ENCODE measurements at regions not wholly inside any gene's neighbourhood (a gene's known extent, or its start where the extent isn't known, plus 50 kb on each side); places are given as distances from the start of the nearest gene placed in this dataset.

GRCh38 chr15:35736150-35736549 is 190.2 kb upstream of the DPH6 start:
- Mint-ChIP-seq H3K4me3 (no peak overlapping the region), H3K4me1 (no peaks in the 10 kb centered on the region), H3K27ac (no peak overlapping the region), H3K36me3 (no peaks in the 10 kb centered on the region), H3K27me3 (no peaks in the 10 kb centered on the region), H3K9me3 (peaks cover 0 to 5% (median 1%) of the 10 kb centered on the region in 7 donors)
- no peaks in the 10 kb centered on the region for H3K4me1 ChIP-seq (ENCODE audit: control insufficient read depth, insufficient read depth, low read length, poor library complexity, severe bottlenecking)
- DNase-seq = no peak
- no peaks in the 10 kb centered on the region for H3K36me3 ChIP-seq (ENCODE audit: control insufficient read depth, insufficient read depth, low read length)
- H3K27me3 ChIP-seq (ENCODE audit: control insufficient read depth, insufficient read depth, low read length) = no peaks in the 10 kb centered on the region
- no peak for ATAC-seq (ENCODE audit: low read depth in 2 of 2)
- H3K9me3 ChIP-seq (ENCODE audit: control insufficient read depth in 2 of 2, low read length in 2 of 2) = no peaks in the 10 kb centered on the region
- no peak overlapping the region for H3K27ac ChIP-seq (ENCODE audit: insufficient read depth, low read length, poor library complexity, severe bottlenecking)
- no peak overlapping the region for H3K4me3 ChIP-seq (ENCODE audit: low read depth, low read length)

GRCh38 chr15:35737441-35737840 is 191.5 kb upstream of the DPH6 start:
- Mint-ChIP-seq H3K4me1 (no peaks in the 10 kb centered on the region), H3K27me3 (no peaks in the 10 kb centered on the region), H3K36me3 (no peaks in the 10 kb centered on the region), H3K27ac (no peak overlapping the region), H3K4me3 (no peak overlapping the region), H3K9me3 (peaks cover 0 to 7% (median 1%) of the 10 kb centered on the region in 7 donors)
- DNase-seq = no peak
- no peak for ATAC-seq (ENCODE audit: low read depth in 2 of 2)
- H3K4me1 ChIP-seq (ENCODE audit: control insufficient read depth, insufficient read depth, low read length, poor library complexity, severe bottlenecking) = no peaks in the 10 kb centered on the region
- H3K27me3 ChIP-seq (ENCODE audit: control insufficient read depth, insufficient read depth, low read length) = no peaks in the 10 kb centered on the region
- H3K27ac ChIP-seq (ENCODE audit: insufficient read depth, low read length, poor library complexity, severe bottlenecking) = no peak overlapping the region
- no peak overlapping the region for H3K4me3 ChIP-seq (ENCODE audit: low read depth, low read length)
- no peaks in the 10 kb centered on the region for H3K9me3 ChIP-seq (ENCODE audit: control insufficient read depth in 2 of 2, low read length in 2 of 2)
- no peaks in the 10 kb centered on the region for H3K36me3 ChIP-seq (ENCODE audit: control insufficient read depth, insufficient read depth, low read length)

- H3K27me3 ChIP-seq (ENCODE audit: control insufficient read depth, insufficient read depth, low read length) = no peaks in the 10 kb centered on the region
- H3K4me3 Mint-ChIP-seq = no peak overlapping the region
Measured at GRCh38 chr15:35738370-35738769, 192.4 kb upstream of the DPH6 start.

GRCh38 chr15:35740761-35741160 is 194.8 kb upstream of the DPH6 start:
- Histone ChIP-seq H3K36me3 (ENCODE audit: control insufficient read depth, insufficient read depth, low read length) (no peaks in the 10 kb centered on the region), H3K4me3 (ENCODE audit: low read depth, low read length) (no peak overlapping the region), H3K27me3 (ENCODE audit: control insufficient read depth, insufficient read depth, low read length) (no peaks in the 10 kb centered on the region), H3K27ac (ENCODE audit: insufficient read depth, low read length, poor library complexity, severe bottlenecking) (no peak overlapping the region), H3K9me3 (ENCODE audit: control insufficient read depth in 2 of 2, low read length in 2 of 2) (no peaks in the 10 kb centered on the region), H3K4me1 (ENCODE audit: control insufficient read depth, insufficient read depth, low read length, poor library complexity, severe bottlenecking) (no peaks in the 10 kb centered on the region)
- Mint-ChIP-seq H3K27me3 (no peaks in the 10 kb centered on the region), H3K36me3 (no peaks in the 10 kb centered on the region), H3K4me3 (no peak overlapping the region), H3K27ac (no peak overlapping the region), H3K9me3 (peaks cover 0 to 7% (median 1%) of the 10 kb centered on the region in 7 donors), H3K4me1 (no peaks in the 10 kb centered on the region)
- DNase-seq (no peak), ATAC-seq (ENCODE audit: low read depth in 2 of 2) (no peak)

More at GRCh38 chr15:35738370-35738769, 192.4 kb upstream of the DPH6 start:
- H3K36me3 Mint-ChIP-seq = no peaks in the 10 kb centered on the region
- Histone ChIP-seq H3K9me3 (ENCODE audit: control insufficient read depth in 2 of 2, low read length in 2 of 2) (no peaks in the 10 kb centered on the region), H3K4me1 (ENCODE audit: control insufficient read depth, insufficient read depth, low read length, poor library complexity, severe bottlenecking) (no peaks in the 10 kb centered on the region), H3K27ac (ENCODE audit: insufficient read depth, low read length, poor library complexity, severe bottlenecking) (no peak overlapping the region), H3K4me3 (ENCODE audit: low read depth, low read length) (no peak overlapping the region), H3K36me3 (ENCODE audit: control insufficient read depth, insufficient read depth, low read length) (no peaks in the 10 kb centered on the region)
- ATAC-seq (ENCODE audit: low read depth in 2 of 2) (no peak), DNase-seq (no peak)
- H3K27me3 Mint-ChIP-seq = no peaks in the 10 kb centered on the region
- H3K27ac Mint-ChIP-seq = peak overlapping the region in 1 of 3 donors; percentile 7
- H3K9me3 Mint-ChIP-seq = peaks cover 0 to 7% (median 3%) of the 10 kb centered on the region in 7 donors
- no peaks in the 10 kb centered on the region for H3K4me1 Mint-ChIP-seq

GRCh38 chr15:35741395-35741794 is 195.4 kb upstream of the DPH6 start:
- Mint-ChIP-seq H3K27ac (no peak overlapping the region), H3K36me3 (no peaks in the 10 kb centered on the region), H3K4me1 (no peaks in the 10 kb centered on the region), H3K27me3 (no peaks in the 10 kb centered on the region), H3K9me3 (peaks cover 0 to 7% (median 0%) of the 10 kb centered on the region in 7 donors), H3K4me3 (no peak overlapping the region)
- no peak for DNase-seq
- no peaks in the 10 kb centered on the region for H3K4me1 ChIP-seq (ENCODE audit: control insufficient read depth, insufficient read depth, low read length, poor library complexity, severe bottlenecking)
- no peaks in the 10 kb centered on the region for H3K27me3 ChIP-seq (ENCODE audit: control insufficient read depth, insufficient read depth, low read length)
- no peaks in the 10 kb centered on the region for H3K9me3 ChIP-seq (ENCODE audit: control insufficient read depth in 2 of 2, low read length in 2 of 2)
- no peak overlapping the region for H3K27ac ChIP-seq (ENCODE audit: insufficient read depth, low read length, poor library complexity, severe bottlenecking)
- no peaks in the 10 kb centered on the region for H3K36me3 ChIP-seq (ENCODE audit: control insufficient read depth, insufficient read depth, low read length)
- no peak overlapping the region for H3K4me3 ChIP-seq (ENCODE audit: low read depth, low read length)
- no peak for ATAC-seq (ENCODE audit: low read depth in 2 of 2)

- H3K27ac Mint-ChIP-seq = no peak overlapping the region
Measured at GRCh38 chr15:35741881-35742280, 195.9 kb upstream of the DPH6 start.

GRCh38 chr15:35743321-35743720 is 197.4 kb upstream of the DPH6 start:
- no peaks in the 10 kb centered on the region for H3K27me3 ChIP-seq (ENCODE audit: control insufficient read depth, insufficient read depth, low read length)
- H3K4me3 ChIP-seq (ENCODE audit: low read depth, low read length) = no peak overlapping the region
- no peaks in the 10 kb centered on the region for H3K27me3 Mint-ChIP-seq
- H3K36me3 Mint-ChIP-seq = no peaks in the 10 kb centered on the region
- H3K27ac ChIP-seq (ENCODE audit: insufficient read depth, low read length, poor library complexity, severe bottlenecking) = no peak overlapping the region
- no peak overlapping the region for H3K4me3 Mint-ChIP-seq
- ATAC-seq (ENCODE audit: low read depth in 2 of 2) (no peak), DNase-seq (no peak)
- H3K4me1 ChIP-seq (ENCODE audit: control insufficient read depth, insufficient read depth, low read length, poor library complexity, severe bottlenecking) = no peaks in the 10 kb centered on the region
- no peaks in the 10 kb centered on the region for H3K36me3 ChIP-seq (ENCODE audit: control insufficient read depth, insufficient read depth, low read length)
- H3K9me3 Mint-ChIP-seq = peaks cover 0 to 7% (median 0%) of the 10 kb centered on the region in 7 donors
- no peaks in the 10 kb centered on the region for H3K4me1 Mint-ChIP-seq
- H3K27ac Mint-ChIP-seq = no peak overlapping the region
- H3K9me3 ChIP-seq (ENCODE audit: control insufficient read depth in 2 of 2, low read length in 2 of 2) = no peaks in the 10 kb centered on the region

More at GRCh38 chr15:35741881-35742280, 195.9 kb upstream of the DPH6 start:
- H3K9me3 Mint-ChIP-seq = peaks cover 0 to 7% (median 0%) of the 10 kb centered on the region in 7 donors
- Histone ChIP-seq H3K27ac (ENCODE audit: insufficient read depth, low read length, poor library complexity, severe bottlenecking) (no peak overlapping the region), H3K27me3 (ENCODE audit: control insufficient read depth, insufficient read depth, low read length) (no peaks in the 10 kb centered on the region), H3K36me3 (ENCODE audit: control insufficient read depth, insufficient read depth, low read length) (no peaks in the 10 kb centered on the region), H3K9me3 (ENCODE audit: control insufficient read depth in 2 of 2, low read length in 2 of 2) (no peaks in the 10 kb centered on the region), H3K4me3 (ENCODE audit: low read depth, low read length) (no peak overlapping the region), H3K4me1 (ENCODE audit: control insufficient read depth, insufficient read depth, low read length, poor library complexity, severe bottlenecking) (no peaks in the 10 kb centered on the region)
- H3K27me3 Mint-ChIP-seq = no peaks in the 10 kb centered on the region
- DNase-seq = no peak
- no peaks in the 10 kb centered on the region for H3K36me3 Mint-ChIP-seq
- H3K4me1 Mint-ChIP-seq = no peaks in the 10 kb centered on the region
- ATAC-seq (ENCODE audit: low read depth in 2 of 2) = no peak
- no peak overlapping the region for H3K4me3 Mint-ChIP-seq

- DNase-seq (no peak), ATAC-seq (ENCODE audit: low read depth in 2 of 2) (no peak)
- no peak overlapping the region for H3K27ac ChIP-seq (ENCODE audit: insufficient read depth, low read length, poor library complexity, severe bottlenecking)
- peaks cover 0 to 4% (median 0%) of the 10 kb centered on the region in 7 donors for H3K9me3 Mint-ChIP-seq
- no peaks in the 10 kb centered on the region for H3K9me3 ChIP-seq (ENCODE audit: control insufficient read depth in 2 of 2, low read length in 2 of 2)
- H3K4me3 ChIP-seq (ENCODE audit: low read depth, low read length) = no peak overlapping the region
- H3K27me3 ChIP-seq (ENCODE audit: control insufficient read depth, insufficient read depth, low read length) = no peaks in the 10 kb centered on the region
- H3K4me3 Mint-ChIP-seq = no peak overlapping the region
- H3K27me3 Mint-ChIP-seq = no peaks in the 10 kb centered on the region
- no peak overlapping the region for H3K27ac Mint-ChIP-seq
- H3K36me3 ChIP-seq (ENCODE audit: control insufficient read depth, insufficient read depth, low read length) = no peaks in the 10 kb centered on the region
- no peaks in the 10 kb centered on the region for H3K36me3 Mint-ChIP-seq
- H3K4me1 Mint-ChIP-seq = no peaks in the 10 kb centered on the region
- no peaks in the 10 kb centered on the region for H3K4me1 ChIP-seq (ENCODE audit: control insufficient read depth, insufficient read depth, low read length, poor library complexity, severe bottlenecking)
Measured at GRCh38 chr15:35746121-35746520, 200.2 kb upstream of the DPH6 start.

Data from CD4-positive, CD25-positive, alpha-beta regulatory T cell (primary cell).